NCI-H1694 treated with DMSO at 0.1 percent for 48 hours (cell line): ENCODE measurements at regions not wholly inside any gene's neighbourhood (a gene's known extent, or its start where the extent isn't known, plus 50 kb on each side); places are given as distances from the start of the nearest gene placed in this dataset.
A peak's percentile ranks its signal among the peaks of the same experiment; 100 is the strongest.
"Not testable (repeated sequence)": the region's sequence is repeated elsewhere in the genome, so short reads cannot be mapped to it uniquely, and the experiment has no call there.

Experiments
- DNase-seq: peaks from one replicate; lab custom pipeline; 2025; lab: John Stamatoyannopoulos, UW

GRCh38 chr4:52372747-52373146, 286.4 kb downstream of the USP46 start:
- DNase-seq, result no peak

GRCh38 chr4:52373650-52374049, 285.5 kb downstream of the USP46 start:
- no peak for DNase-seq

- DNase-seq, result no peak
Observed at GRCh38 chr4:52374877-52375276, 284.2 kb downstream of the USP46 start.

GRCh38 chr4:52376132-52376704, 282.9 kb downstream of the USP46 start:
- peak; percentile 45 for DNase-seq

- no peak for DNase-seq
Observed at GRCh38 chr4:52377563-52377962, 281.5 kb downstream of the USP46 start.

GRCh38 chr4:52407545-52407944, 251.6 kb downstream of the USP46 start:
- no peak for DNase-seq

GRCh38 chr4:52408032-52408431, 251.1 kb downstream of the USP46 start:
- DNase-seq, result no peak

- DNase-seq, result no peak
Observed at GRCh38 chr4:52408471-52408870, 250.6 kb downstream of the USP46 start.

GRCh38 chr4:52409766-52410165, 249.3 kb downstream of the USP46 start:
- not testable (repeated sequence) for DNase-seq

GRCh38 chr4:52410971-52411370, 248.1 kb downstream of the USP46 start:
- DNase-seq, result no peak

GRCh38 chr4:52420330-52420729, 238.8 kb downstream of the USP46 start:
- DNase-seq, result no peak

GRCh38 chr4:52421811-52422213, 237.3 kb downstream of the USP46 start:
- no peak for DNase-seq

- DNase-seq, result no peak
Observed at GRCh38 chr4:52423967-52424366, 235.1 kb downstream of the USP46 start.

- no peak for DNase-seq
Observed at GRCh38 chr4:52425751-52426326, 233.3 kb downstream of the USP46 start.

GRCh38 chr4:52431410-52431809, 227.7 kb downstream of the USP46 start:
- no peak for DNase-seq

- DNase-seq, result no peak
Observed at GRCh38 chr4:52431869-52432268, 227.2 kb downstream of the USP46 start.

GRCh38 chr4:52442524-52442923, 216.6 kb downstream of the USP46 start:
- not testable (repeated sequence) for DNase-seq

GRCh38 chr4:52472444-52472843, 186.7 kb downstream of the USP46 start:
- no peak for DNase-seq

- DNase-seq, result no peak
Observed at GRCh38 chr4:52477191-52477780, 181.8 kb downstream of the USP46 start.

GRCh38 chr4:52483186-52483890, 175.8 kb downstream of the USP46 start:
- no peak for DNase-seq

GRCh38 chr4:52507774-52508173, 151.3 kb downstream of the USP46 start:
- DNase-seq, result no peak

- no peak for DNase-seq
Observed at GRCh38 chr4:52510939-52511565, 148.0 kb downstream of the USP46 start.

GRCh38 chr4:52511825-52512224, 147.3 kb downstream of the USP46 start:
- DNase-seq, result no peak
